WTC11 (cell line): ENCODE measurements at regions not wholly inside any gene's neighbourhood (a gene's known extent, or its start where the extent isn't known, plus 50 kb on each side); places are given as distances from the start of the nearest gene placed in this dataset.

Source experiments
- ATAC-seq: fragments of 200-7000 bp; cut with Tn5 transposase; 2 replicates; pipeline ENCODE4 v1.10.0; 2021; ENCODE audit warnings: mild to moderate bottlenecking, moderate library complexity
- CTCF ChIA-PET: fragments of 300-600 bp; sonication (Branson Sonifier 250); formaldehyde crosslinking; loops from one replicate; lab custom pipeline; 2021; ENCODE audit warnings: antibody characterized with exemption; lab: Charles Lee
- POLR2A ChIA-PET: fragments of 350-600 bp; sonication (Branson Sonifier 250); formaldehyde crosslinking; loops from one replicate; lab custom pipeline; 2021; ENCODE audit warnings: antibody characterized with exemption; lab: Charles Lee
- DNase-seq: peaks from one replicate; pipeline ENCODE4 v3.0.0; 2021; ENCODE audit warnings: low spot score
- H3K27ac Mint-ChIP-seq: 2 replicates; pipeline ENCODE4 v1.8.0; 2021; ENCODE audit warnings: mixed read lengths
- H3K27me3 Mint-ChIP-seq: 2 replicates; pipeline ENCODE4 v1.8.0; 2021; ENCODE audit warnings: low read depth, mild to moderate bottlenecking, moderate library complexity, mixed read lengths
- H3K36me3 Mint-ChIP-seq: 2 replicates; pipeline ENCODE4 v1.8.0; 2021; ENCODE audit warnings: mixed read lengths
- H3K4me1 Mint-ChIP-seq: 2 replicates; pipeline ENCODE4 v1.8.0; 2022; ENCODE audit warnings: mixed read lengths
- H3K4me3 Mint-ChIP-seq: 2 replicates; pipeline ENCODE4 v1.8.0; 2021; ENCODE audit warnings: mild to moderate bottlenecking, moderate library complexity, mixed read lengths
- H3K9me3 Mint-ChIP-seq: 2 replicates; pipeline ENCODE4 v1.8.0; 2021; ENCODE audit warnings: mixed read lengths
- CREM ChIP-seq: sonication (generic); formaldehyde crosslinking; IDR thresholded peaks from 2 replicates; pipeline ENCODE4 v1.8.1; 2022; ENCODE audit warnings: mild to moderate bottlenecking, missing genetic modification reagents, moderate library complexity
- CTCF ChIP-seq: fragments of 200-600 bp; IDR thresholded peaks from 2 replicates; pipeline ENCODE4 v1.8.0; 2022; ENCODE audit warnings: antibody characterized with exemption
- FOXJ3 ChIP-seq: sonication (generic); formaldehyde crosslinking; IDR thresholded peaks from 2 replicates; pipeline ENCODE4 v1.9.0; 2021; ENCODE audit warnings: missing genetic modification reagents, mild to moderate bottlenecking, borderline replicate concordance
- FOXK1 ChIP-seq: sonication (generic); formaldehyde crosslinking; IDR thresholded peaks from 2 replicates; pipeline ENCODE4 v1.8.0; 2022; ENCODE audit warnings: mild to moderate bottlenecking, moderate library complexity, missing genetic modification reagents
- GABPB1 ChIP-seq: sonication (generic); formaldehyde crosslinking; IDR thresholded peaks from 2 replicates; pipeline ENCODE4 v1.8.1; 2023; ENCODE audit warnings: mild to moderate bottlenecking, missing genetic modification reagents
- HMGA2 ChIP-seq: fragments of 250-450 bp; sonication (Bioruptor Pico); IDR thresholded peaks from 2 replicates; pipeline ENCODE4 v1.4.0; 2021; ENCODE audit warnings: mild to moderate bottlenecking, moderate library complexity
- NFYB ChIP-seq: sonication (generic); formaldehyde crosslinking; conservative IDR thresholded peaks from 2 replicates; pipeline ENCODE4 v1.8.0; 2022; ENCODE audit warnings: low read depth, missing genetic modification reagents
- NR2C2 ChIP-seq: sonication (generic); formaldehyde crosslinking; IDR thresholded peaks from 2 replicates; pipeline ENCODE4 v1.8.0; 2022; ENCODE audit warnings: mild to moderate bottlenecking, missing genetic modification reagents
- OVOL2 ChIP-seq: fragments of 250-450 bp; sonication (Bioruptor Pico); IDR thresholded peaks from 2 replicates; pipeline ENCODE4 v1.9.0; 2021; ENCODE audit warnings: mild to moderate bottlenecking, borderline replicate concordance
- PREB ChIP-seq: sonication (generic); formaldehyde crosslinking; IDR thresholded peaks from 2 replicates; pipeline ENCODE4 v1.8.1; 2022; ENCODE audit warnings: mild to moderate bottlenecking, missing genetic modification reagents, moderate library complexity, borderline replicate concordance
- RELA ChIP-seq: sonication (generic); formaldehyde crosslinking; IDR thresholded peaks from 2 replicates; pipeline ENCODE4 v1.8.1; 2022; ENCODE audit warnings: missing genetic modification reagents, mild to moderate bottlenecking, borderline replicate concordance
- SOX15 ChIP-seq: fragments of 250-450 bp; sonication (Bioruptor Pico); IDR thresholded peaks from 2 replicates; pipeline ENCODE4 v1.9.0; 2021; ENCODE audit warnings: mild to moderate bottlenecking
- TCF7 ChIP-seq: sonication (generic); formaldehyde crosslinking; IDR thresholded peaks from 2 replicates; pipeline ENCODE4 v1.8.0; 2022; ENCODE audit warnings: mild to moderate bottlenecking, low read depth, missing genetic modification reagents, moderate library complexity
- ZBTB43 ChIP-seq: sonication (generic); formaldehyde crosslinking; IDR thresholded peaks from 2 replicates; pipeline ENCODE4 v1.8.1; 2023; ENCODE audit warnings: mild to moderate bottlenecking, missing genetic modification reagents
- ZNF219 ChIP-seq: sonication (generic); formaldehyde crosslinking; IDR thresholded peaks from 2 replicates; pipeline ENCODE4 v1.8.0; 2023; ENCODE audit warnings: missing genetic modification reagents, mild to moderate bottlenecking, borderline replicate concordance
- ZNF423 ChIP-seq: fragments of 250-450 bp; sonication (Bioruptor Pico); IDR thresholded peaks from 2 replicates; pipeline ENCODE4 v2.1.2; 2022; ENCODE audit warnings: mild to moderate bottlenecking, moderate library complexity
- ZNF512 ChIP-seq: sonication (generic); formaldehyde crosslinking; IDR thresholded peaks from 2 replicates; pipeline ENCODE4 v1.8.1; 2022; ENCODE audit warnings: missing genetic modification reagents, borderline replicate concordance
- TF ChIP-seq, protein P1 (sequence below): sonication (generic); formaldehyde crosslinking; IDR thresholded peaks from 2 replicates; pipeline ENCODE4 v1.8.1; 2023; ENCODE audit warnings: mild to moderate bottlenecking, missing genetic modification reagents
- TF ChIP-seq, protein P2 (sequence below): fragments of 250-450 bp; sonication (Bioruptor Pico); IDR thresholded peaks from 2 replicates; pipeline ENCODE4 v1.8.0; 2021; ENCODE audit warnings: mild to moderate bottlenecking

- TF ChIP-seq CTCF (no peak), HMGA2 (CRISPR knock-in tag) (no peak), NR2C2 (no peak), ZNF219 (CRISPR knock-in tag) (no peak)
- TF ChIP-seq, all 79 proteins: peak for 0
These were observed 130.5 kb upstream of the DTNBP1 start (continued) for GRCh38 chr6:15793288-15793687.

DNA sequence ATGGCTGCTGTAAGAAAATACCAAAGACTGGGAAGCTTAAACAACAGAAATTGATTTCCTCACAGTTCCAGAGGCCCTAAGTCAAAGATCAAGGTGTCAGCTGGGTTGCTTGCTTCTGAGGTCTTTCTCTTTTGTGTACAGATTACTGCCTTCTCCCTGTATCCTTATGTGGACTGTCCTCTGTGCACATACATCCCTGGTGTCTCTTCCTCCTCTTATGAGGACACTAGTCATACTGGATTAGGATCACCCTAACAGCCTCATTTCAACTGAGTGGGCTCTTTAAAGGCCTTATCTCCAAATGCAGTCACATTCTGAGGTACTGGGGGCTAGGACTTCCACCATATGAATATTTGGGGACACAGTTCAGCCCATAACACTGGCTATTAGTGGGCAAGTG lies 130.0 kb upstream of the DTNBP1 start:
- ChIA-PET CTCF (interaction anchor here (1.1 kb wide), 1 partner anchor 390 kb away, joined by 3 read pairs; no protein-coding TSS in a partner anchor), POLR2A (interaction anchor here (1.6 kb wide), 1 partner anchor 336 kb away, joined by 3 read pairs; the partner anchor contains the start of gene MYLIP)
- DNase-seq (no peak), ATAC-seq (no peak)
- no peak overlapping the region for H3K4me3 Mint-ChIP-seq
- TF ChIP-seq FOXJ3 (CRISPR knock-in tag) (no peak), RELA (CRISPR knock-in tag) (no peak), GABPB1 (CRISPR knock-in tag) (no peak), OVOL2 (CRISPR knock-in tag) (no peak), CREM (CRISPR knock-in tag) (no peak), SOX15 (CRISPR knock-in tag) (no peak), FOXK1 (CRISPR knock-in tag) (no peak), TCF7 (CRISPR knock-in tag) (no peak), PREB (CRISPR knock-in tag) (no peak), NFYB (CRISPR knock-in tag) (no peak), ZNF423 (CRISPR knock-in tag) (no peak), ZBTB43 (CRISPR knock-in tag) (no peak), ZNF512 (CRISPR knock-in tag) (no peak)
- TF ChIP-seq, protein P1, sequence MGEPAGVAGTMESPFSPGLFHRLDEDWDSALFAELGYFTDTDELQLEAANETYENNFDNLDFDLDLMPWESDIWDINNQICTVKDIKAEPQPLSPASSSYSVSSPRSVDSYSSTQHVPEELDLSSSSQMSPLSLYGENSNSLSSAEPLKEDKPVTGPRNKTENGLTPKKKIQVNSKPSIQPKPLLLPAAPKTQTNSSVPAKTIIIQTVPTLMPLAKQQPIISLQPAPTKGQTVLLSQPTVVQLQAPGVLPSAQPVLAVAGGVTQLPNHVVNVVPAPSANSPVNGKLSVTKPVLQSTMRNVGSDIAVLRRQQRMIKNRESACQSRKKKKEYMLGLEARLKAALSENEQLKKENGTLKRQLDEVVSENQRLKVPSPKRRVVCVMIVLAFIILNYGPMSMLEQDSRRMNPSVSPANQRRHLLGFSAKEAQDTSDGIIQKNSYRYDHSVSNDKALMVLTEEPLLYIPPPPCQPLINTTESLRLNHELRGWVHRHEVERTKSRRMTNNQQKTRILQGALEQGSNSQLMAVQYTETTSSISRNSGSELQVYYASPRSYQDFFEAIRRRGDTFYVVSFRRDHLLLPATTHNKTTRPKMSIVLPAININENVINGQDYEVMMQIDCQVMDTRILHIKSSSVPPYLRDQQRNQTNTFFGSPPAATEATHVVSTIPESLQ: no peak
- TF ChIP-seq, protein P2, sequence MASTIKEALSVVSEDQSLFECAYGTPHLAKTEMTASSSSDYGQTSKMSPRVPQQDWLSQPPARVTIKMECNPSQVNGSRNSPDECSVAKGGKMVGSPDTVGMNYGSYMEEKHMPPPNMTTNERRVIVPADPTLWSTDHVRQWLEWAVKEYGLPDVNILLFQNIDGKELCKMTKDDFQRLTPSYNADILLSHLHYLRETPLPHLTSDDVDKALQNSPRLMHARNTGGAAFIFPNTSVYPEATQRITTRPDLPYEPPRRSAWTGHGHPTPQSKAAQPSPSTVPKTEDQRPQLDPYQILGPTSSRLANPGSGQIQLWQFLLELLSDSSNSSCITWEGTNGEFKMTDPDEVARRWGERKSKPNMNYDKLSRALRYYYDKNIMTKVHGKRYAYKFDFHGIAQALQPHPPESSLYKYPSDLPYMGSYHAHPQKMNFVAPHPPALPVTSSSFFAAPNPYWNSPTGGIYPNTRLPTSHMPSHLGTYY (CRISPR knock-in tag): no peak
- H3K4me1 Mint-ChIP-seq: peaks cover 6% of the 10 kb centered on the region; the same call in 1 of the 2 replicates
- H3K36me3 Mint-ChIP-seq: peaks cover 11% of the 10 kb centered on the region
- peaks cover 36% of the 10 kb centered on the region for H3K9me3 Mint-ChIP-seq
- peaks cover 7% of the 10 kb centered on the region for H3K27me3 Mint-ChIP-seq
- no peak overlapping the region for H3K27ac Mint-ChIP-seq
